ENCODE measurements at regions not wholly inside any gene's neighbourhood (a gene's known extent, or its start where the extent isn't known, plus 50 kb on each side); places are given as distances from the start of the nearest gene placed in this dataset.

DNA sequence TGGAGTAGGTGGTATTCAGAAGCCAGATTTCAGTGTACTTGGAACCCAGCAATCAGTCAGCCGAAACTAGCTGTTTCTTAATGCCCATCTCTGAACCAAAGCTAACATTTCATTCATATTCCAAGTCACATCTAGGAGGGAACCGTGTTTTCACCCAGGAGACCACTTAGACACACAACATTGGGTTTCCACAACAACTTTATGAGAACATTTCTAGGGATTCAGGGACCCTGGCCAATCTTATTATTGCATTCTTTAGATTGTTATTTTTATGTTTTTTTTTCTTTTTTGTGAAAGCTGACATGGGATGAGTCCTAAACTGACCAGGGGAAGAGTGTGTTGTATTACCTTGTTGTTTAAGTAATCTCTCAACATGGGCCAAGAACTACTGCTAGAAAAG lies 72.5 kb upstream of the KIAA0040 start:
- ChIA-PET POLR2A (no interaction called here), CTCF (no interaction called here)
- no peak overlapping the region for H3K27ac ChIP-seq (ENCODE audit: extremely low read depth, low read depth, low read length)
- H3K36me3 ChIP-seq (ENCODE audit: control insufficient read depth in 2 of 2, insufficient read depth in 1 of 2, low read length in 2 of 2) = no peaks in the 10 kb centered on the region
- no peak overlapping the region for H3K4me3 ChIP-seq (ENCODE audit: low read depth, low read length)
- H3K9me3 ChIP-seq (ENCODE audit: control insufficient read depth, insufficient read depth, low read depth, low read length) = no peaks in the 10 kb centered on the region
- no peaks in the 10 kb centered on the region for H3K4me1 ChIP-seq (ENCODE audit: control insufficient read depth, insufficient read depth, low read length)
- TF ChIP-seq ZNF555 (tag by site-specific recombination; conservative IDR thresholded peaks at IDR 0.05) (no peak), MEIS1 (CRISPR knock-in tag; IDR thresholded peaks at IDR 0.05; ENCODE audit: borderline replicate concordance) (no peak), ZNF664 (tag by site-specific recombination; IDR thresholded peaks at IDR 0.05) (no peak), ZBTB48 (tag by site-specific recombination; IDR thresholded peaks at IDR 0.05) (no peak), ZNF19 (tag by site-specific recombination; IDR thresholded peaks at IDR 0.05; ENCODE audit: low read depth) (no peak), ZNF560 (tag by site-specific recombination; IDR thresholded peaks at IDR 0.05; ENCODE audit: borderline replicate concordance) (no peak), ZNF214 (tag by site-specific recombination; IDR thresholded peaks at IDR 0.05; ENCODE audit: borderline replicate concordance) (no peak), ZNF624 (tag by site-specific recombination; IDR thresholded peaks at IDR 0.05) (no peak), OSR2 (tag by site-specific recombination; IDR thresholded peaks at IDR 0.05) (no peak), ZNF175 (tag by site-specific recombination; IDR thresholded peaks at IDR 0.05) (no peak)
- TF ChIP-seq, protein P1, sequence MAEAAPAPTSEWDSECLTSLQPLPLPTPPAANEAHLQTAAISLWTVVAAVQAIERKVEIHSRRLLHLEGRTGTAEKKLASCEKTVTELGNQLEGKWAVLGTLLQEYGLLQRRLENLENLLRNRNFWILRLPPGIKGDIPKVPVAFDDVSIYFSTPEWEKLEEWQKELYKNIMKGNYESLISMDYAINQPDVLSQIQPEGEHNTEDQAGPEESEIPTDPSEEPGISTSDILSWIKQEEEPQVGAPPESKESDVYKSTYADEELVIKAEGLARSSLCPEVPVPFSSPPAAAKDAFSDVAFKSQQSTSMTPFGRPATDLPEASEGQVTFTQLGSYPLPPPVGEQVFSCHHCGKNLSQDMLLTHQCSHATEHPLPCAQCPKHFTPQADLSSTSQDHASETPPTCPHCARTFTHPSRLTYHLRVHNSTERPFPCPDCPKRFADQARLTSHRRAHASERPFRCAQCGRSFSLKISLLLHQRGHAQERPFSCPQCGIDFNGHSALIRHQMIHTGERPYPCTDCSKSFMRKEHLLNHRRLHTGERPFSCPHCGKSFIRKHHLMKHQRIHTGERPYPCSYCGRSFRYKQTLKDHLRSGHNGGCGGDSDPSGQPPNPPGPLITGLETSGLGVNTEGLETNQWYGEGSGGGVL (tag by site-specific recombination; IDR thresholded peaks at IDR 0.05) = no peak
- TF ChIP-seq, protein P2, sequence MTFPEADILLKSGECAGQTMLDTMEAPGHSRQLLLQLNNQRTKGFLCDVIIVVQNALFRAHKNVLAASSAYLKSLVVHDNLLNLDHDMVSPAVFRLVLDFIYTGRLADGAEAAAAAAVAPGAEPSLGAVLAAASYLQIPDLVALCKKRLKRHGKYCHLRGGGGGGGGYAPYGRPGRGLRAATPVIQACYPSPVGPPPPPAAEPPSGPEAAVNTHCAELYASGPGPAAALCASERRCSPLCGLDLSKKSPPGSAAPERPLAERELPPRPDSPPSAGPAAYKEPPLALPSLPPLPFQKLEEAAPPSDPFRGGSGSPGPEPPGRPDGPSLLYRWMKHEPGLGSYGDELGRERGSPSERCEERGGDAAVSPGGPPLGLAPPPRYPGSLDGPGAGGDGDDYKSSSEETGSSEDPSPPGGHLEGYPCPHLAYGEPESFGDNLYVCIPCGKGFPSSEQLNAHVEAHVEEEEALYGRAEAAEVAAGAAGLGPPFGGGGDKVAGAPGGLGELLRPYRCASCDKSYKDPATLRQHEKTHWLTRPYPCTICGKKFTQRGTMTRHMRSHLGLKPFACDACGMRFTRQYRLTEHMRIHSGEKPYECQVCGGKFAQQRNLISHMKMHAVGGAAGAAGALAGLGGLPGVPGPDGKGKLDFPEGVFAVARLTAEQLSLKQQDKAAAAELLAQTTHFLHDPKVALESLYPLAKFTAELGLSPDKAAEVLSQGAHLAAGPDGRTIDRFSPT (tag by site-specific recombination; IDR thresholded peaks at IDR 0.05) = no peak
- TF ChIP-seq, protein P3, sequence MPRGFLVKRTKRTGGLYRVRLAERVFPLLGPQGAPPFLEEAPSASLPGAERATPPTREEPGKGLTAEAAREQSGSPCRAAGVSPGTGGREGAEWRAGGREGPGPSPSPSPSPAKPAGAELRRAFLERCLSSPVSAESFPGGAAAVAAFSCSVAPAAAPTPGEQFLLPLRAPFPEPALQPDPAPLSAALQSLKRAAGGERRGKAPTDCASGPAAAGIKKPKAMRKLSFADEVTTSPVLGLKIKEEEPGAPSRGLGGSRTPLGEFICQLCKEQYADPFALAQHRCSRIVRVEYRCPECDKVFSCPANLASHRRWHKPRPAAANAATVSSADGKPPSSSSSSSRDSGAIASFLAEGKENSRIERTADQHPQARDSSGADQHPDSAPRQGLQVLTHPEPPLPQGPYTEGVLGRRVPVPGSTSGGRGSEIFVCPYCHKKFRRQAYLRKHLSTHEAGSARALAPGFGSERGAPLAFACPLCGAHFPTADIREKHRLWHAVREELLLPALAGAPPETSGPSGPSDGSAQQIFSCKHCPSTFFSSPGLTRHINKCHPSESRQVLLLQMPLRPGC (tag by site-specific recombination; IDR thresholded peaks at IDR 0.05) = no peak
- TF ChIP-seq, protein P4, sequence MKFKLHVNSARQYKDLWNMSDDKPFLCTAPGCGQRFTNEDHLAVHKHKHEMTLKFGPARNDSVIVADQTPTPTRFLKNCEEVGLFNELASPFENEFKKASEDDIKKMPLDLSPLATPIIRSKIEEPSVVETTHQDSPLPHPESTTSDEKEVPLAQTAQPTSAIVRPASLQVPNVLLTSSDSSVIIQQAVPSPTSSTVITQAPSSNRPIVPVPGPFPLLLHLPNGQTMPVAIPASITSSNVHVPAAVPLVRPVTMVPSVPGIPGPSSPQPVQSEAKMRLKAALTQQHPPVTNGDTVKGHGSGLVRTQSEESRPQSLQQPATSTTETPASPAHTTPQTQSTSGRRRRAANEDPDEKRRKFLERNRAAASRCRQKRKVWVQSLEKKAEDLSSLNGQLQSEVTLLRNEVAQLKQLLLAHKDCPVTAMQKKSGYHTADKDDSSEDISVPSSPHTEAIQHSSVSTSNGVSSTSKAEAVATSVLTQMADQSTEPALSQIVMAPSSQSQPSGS (tag by site-specific recombination; IDR thresholded peaks at IDR 0.05; ENCODE audit: low read depth) = no peak

DNA sequence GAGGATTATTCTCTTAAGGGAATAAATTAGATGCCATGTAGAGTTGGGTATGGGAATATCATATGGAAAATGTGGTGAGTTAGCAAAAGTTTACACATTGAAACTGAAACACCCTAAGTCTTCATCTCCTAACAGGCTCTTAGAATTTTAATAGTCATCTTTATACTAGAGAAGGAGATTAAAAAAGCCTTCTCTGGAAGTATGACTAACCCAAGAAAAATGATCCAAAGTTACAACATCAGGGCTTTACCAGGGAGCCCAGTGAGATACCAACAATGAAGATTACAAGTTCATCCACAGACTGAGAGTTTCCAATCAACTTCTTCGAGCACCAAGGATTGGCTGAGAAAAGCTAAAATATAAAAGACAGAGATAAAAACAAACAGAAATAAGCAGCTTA lies 70.0 kb upstream of the KIAA0040 start:
- CTCF ChIA-PET = no interaction called here
- H3K27ac ChIP-seq (ENCODE audit: extremely low read depth, low read depth, low read length) = no peak overlapping the region
- no peak overlapping the region for H3K4me3 ChIP-seq (ENCODE audit: low read depth, low read length)
- H3K9me3 ChIP-seq (ENCODE audit: control insufficient read depth, insufficient read depth, low read depth, low read length) = no peaks in the 10 kb centered on the region
- H3K36me3 ChIP-seq (ENCODE audit: control insufficient read depth in 2 of 2, insufficient read depth in 1 of 2, low read length in 2 of 2) = no peaks in the 10 kb centered on the region
- POLR2A ChIA-PET = no interaction called here
- no peaks in the 10 kb centered on the region for H3K4me1 ChIP-seq (ENCODE audit: control insufficient read depth, insufficient read depth, low read length)
- TF ChIP-seq ZNF658 (tag by site-specific recombination; IDR thresholded peaks at IDR 0.05) (no peak), ZNF121 (tag by site-specific recombination; IDR thresholded peaks at IDR 0.05) (no peak), ZNF146 (tag by site-specific recombination; IDR thresholded peaks at IDR 0.05) (no peak), SP7 (tag by site-specific recombination; IDR thresholded peaks at IDR 0.05) (no peak), WT1 (tag by site-specific recombination; IDR thresholded peaks at IDR 0.05) (no peak), ZNF140 (tag by site-specific recombination; IDR thresholded peaks at IDR 0.05) (no peak), ZNF114 (tag by site-specific recombination; IDR thresholded peaks at IDR 0.05) (no peak), ZNF23 (tag by site-specific recombination; IDR thresholded peaks at IDR 0.05; ENCODE audit: borderline replicate concordance) (no peak), ZBTB8A (tag by site-specific recombination; IDR thresholded peaks at IDR 0.05) (no peak), GLI2 (tag by site-specific recombination; IDR thresholded peaks at IDR 0.05; ENCODE audit: borderline replicate concordance, low read depth) (no peak), ZFP37 (tag by site-specific recombination; IDR thresholded peaks at IDR 0.05) (no peak), ZNF777 (tag by site-specific recombination; IDR thresholded peaks at IDR 0.05; ENCODE audit: borderline replicate concordance) (no peak), ZBTB1 (tag by site-specific recombination; IDR thresholded peaks at IDR 0.05) (no peak)
- TF ChIP-seq, protein P3 (tag by site-specific recombination; IDR thresholded peaks at IDR 0.05) = no peak
